T-helper 2 cell (primary cell): ENCODE measurements at regions not wholly inside any gene's neighbourhood (a gene's known extent, or its start where the extent isn't known, plus 50 kb on each side); places are given as distances from the start of the nearest gene placed in this dataset.
A peak's percentile ranks its signal among the peaks of the same experiment; 100 is the strongest.
"Not testable (repeated sequence)": the region's sequence is repeated elsewhere in the genome, so short reads cannot be mapped to it uniquely, and the experiment has no call there.

Source experiments
- DNase-seq, 5 experiments: peaks; one replicate each; pipeline versions ENCODE4 v3.0.0 to v3.0.0-alpha.2; 2012 to 2022

DNA sequence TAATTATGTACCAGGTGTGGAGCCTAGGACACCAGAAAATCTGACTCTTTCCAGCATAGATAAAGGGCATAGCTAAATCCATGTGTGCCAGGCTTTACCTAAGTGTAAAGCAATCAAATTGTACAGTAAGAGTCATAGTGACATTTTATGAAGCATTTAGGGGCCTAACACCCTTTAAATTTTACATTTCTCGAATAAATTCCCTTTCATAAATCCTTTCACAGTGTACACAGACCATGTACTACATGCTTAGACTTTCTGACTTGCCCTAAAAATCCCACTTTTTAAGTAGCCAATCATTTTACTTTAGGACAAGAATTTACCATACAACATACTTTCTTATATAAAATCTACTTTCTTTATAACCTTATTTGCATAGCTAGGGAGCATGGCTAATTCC is 727.6 kb upstream of the LUZP2 start:
- no peak for DNase-seq

DNA sequence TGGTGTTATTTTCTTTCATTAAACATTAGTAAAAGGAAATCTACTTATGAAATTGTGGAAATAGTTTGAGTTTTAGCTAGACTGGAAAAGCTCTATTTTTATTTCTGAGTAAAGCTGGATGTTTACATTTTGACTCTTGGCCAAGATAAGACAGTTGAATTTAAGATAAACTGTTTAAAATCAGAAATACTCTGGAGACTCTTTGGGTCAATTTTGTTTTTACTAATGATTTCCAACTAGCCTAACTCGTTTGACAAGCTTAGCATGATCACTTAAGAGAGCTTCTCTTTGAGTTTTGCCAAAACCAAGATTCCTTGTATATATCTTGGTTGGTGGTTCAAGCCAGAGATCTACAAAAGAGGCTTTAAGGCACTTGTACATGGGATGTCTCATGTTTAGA is 724.8 kb upstream of the LUZP2 start:
- no peak for DNase-seq

DNA sequence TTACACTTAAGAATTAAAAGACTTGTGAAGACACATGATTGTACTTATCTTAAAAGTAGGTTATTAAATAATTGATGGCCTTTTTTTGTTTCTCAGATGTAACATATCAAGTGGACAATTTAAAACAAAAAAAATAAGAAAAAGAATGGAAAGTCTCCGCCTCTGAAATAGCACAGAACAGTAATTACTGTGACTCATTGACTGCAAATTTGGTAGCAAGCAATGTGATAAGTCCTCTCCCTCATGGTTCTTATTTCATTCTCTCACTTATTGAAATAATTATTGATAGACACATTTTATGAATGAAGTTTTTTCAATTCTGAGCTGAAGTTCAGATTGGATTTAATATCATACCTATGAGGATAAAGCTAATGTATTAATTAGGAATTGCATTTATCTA is 717.9 kb upstream of the LUZP2 start:
- DNase-seq = no peak

DNA sequence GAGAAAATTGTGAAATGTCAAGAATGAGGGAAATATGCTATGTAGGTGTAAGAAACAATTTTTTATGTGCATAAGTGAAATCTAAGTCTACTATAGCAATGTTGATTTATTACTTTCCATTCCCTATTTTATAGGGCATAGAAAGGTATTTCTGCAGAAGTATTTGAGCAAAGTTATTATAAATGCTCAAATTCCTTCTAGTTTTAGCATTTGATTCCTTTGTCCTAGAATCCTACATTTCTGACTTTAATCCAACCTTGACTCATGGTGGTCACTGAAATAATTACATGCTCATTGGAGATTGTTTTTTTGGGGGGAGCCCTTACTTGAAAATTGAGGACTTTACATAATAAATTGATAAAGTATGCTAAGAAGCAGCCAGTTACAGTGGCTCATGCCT is 716.6 kb upstream of the LUZP2 start:
- no peak for DNase-seq

DNA sequence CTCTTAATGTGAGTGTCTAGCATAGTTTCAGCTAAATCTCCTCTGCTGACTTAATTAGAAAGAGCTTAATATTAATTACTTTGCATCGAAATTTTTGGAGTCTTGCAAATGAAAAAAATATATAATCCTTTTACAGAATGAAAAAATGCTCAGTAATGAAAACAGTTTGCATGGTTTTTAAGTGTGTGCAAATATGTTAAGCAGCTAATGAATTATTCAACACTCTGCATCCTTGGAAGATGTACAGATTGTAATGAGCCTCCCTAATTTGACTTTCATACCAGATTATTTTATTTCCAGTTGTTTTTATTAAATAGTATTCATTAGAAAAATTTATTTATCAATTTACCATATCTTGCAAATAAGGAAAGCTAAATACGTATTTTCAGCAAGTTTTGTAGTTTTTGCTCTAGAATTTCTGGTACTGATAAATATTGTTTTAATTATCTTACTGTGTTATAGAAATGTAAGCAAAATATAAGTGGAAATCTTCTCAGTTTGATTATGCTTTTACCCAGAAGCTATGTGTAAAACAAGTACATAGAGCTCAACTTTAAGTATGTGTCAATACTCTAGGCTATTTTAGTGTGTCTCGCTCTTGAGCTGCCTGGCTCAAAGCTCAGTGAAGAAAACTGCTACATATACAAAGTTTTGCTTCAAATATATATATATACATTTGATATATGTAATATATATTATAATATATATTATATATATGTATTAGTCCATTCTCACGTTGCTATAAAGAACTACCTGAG is 714.9 kb upstream of the LUZP2 start:
- no peak for DNase-seq

DNA sequence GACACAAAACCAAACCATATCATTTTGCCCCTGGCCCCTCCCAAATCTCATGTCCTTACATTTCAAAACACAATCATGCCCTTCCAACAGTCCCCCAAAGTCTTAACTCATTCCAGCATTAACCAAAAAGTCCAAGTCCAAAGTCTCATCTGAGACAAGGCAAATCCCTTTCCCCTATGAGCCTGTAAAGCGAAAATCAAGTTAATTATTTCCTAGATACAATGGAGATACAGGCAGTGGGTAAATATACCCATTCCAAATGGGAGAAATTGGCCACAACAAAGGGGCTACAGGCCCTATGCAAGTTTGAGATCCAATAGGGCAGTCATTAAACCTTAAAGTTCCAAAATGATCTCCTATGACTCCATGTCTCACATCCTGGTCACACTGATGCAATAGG is 709.9 kb upstream of the LUZP2 start:
- DNase-seq = not testable (repeated sequence)

DNA sequence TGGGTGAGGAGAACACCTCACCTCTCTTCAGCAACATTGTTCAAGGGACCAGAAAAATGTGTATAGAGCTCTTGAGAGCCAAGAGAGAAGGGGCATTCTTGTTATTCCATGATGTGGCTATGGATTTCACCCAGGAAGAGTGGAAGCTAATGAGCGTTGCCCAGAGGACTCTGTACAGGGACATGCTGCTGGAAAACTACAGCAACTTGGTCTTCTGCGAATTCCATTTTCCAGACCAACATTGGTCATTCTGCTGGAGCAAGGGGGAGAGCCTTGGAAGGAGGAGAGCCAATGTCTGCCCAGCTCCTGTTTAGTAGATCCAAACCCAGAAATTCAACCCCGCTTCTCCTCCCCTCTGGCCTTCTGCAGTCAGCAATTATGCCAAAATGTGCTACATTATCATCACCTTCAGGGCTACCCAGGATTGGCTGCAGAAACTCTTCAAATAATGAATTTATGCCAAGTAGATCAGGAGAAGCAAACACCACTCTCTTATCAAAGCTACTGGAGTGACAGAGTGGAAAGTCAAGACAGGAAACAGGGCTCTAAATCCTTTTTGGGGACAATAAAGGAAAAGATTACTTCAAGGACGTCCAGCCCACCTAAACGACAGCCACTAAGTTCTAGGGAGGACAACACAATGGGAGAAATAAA is 707.5 kb upstream of the LUZP2 start:
- no peak for DNase-seq

DNA sequence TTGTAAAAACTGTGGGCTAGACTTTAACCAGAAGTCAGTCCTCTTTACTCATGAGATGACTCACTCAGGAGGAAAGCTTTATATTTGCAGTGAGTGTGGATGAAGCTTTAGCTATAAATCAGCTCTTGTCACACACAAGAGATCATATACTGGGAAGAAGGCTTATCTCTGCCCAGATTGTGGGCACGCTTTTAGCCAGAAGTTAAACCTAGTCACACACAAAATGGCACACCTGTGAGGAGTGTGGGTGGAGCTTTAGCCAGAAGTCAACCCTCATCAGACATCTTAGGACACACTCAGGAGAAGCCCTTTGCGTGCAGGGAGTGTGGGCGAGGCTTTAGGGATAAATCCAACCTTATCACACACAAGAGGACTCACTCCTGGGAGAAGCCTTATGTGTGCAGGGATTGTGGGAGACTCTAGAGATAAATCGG is 706.9 kb upstream of the LUZP2 start:
- no peak for DNase-seq

DNA sequence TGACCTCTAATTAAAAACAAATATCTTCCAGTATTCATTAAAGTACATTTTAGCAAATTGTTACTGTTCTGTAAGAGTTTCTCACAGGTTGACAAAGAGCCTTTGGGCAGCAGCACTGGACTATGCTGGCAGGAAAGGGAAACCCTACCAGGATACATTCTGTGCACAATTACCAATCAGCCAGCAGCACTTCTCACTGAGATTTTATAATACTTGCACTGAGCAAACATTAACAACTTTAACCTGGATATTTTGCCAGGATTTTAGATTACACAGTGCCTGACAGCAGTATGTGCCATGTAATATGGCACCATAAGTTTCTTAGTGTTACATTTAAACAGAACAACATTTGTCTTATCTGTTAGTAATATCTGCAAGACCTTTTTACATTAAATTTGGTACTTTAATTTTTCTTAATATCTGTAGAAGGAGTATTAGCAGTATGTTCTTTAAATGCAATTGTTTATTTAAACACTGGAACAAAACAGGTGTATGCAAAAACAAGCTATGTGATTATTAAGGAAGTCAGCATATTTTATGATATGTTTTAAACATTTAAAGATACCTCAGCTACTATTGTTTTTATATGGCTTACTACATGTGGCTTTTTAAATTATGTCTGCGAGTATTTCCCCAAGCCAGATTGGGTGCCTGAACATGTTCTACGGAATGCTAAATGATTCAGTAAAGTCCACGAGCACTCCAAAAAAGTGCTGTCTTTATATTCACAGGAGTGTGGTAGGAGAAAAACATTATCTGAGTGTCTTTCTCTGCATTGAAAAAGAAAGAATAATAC is 699.0 kb upstream of the LUZP2 start:
- no peak for DNase-seq

DNA sequence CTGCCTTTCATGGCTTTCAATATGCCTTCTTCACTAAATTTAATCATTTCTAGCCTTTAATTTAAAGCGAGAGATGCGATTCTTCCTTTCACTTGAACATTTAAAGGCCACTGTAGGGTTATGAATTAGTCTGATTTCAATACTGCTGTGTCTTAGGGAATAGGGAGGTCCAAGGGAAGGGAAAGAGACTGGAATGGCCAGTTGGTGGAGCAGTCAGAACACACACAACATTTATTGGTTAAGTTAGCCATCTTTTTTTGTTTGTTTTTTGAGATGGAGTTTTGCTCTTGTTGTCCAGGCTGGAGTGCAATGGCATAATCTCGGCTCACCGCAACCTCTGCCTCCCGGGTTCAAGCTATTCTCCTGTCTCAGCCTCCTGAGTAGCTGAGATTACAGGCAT is 662.5 kb upstream of the LUZP2 start:
- DNase-seq = not testable (repeated sequence)

DNA sequence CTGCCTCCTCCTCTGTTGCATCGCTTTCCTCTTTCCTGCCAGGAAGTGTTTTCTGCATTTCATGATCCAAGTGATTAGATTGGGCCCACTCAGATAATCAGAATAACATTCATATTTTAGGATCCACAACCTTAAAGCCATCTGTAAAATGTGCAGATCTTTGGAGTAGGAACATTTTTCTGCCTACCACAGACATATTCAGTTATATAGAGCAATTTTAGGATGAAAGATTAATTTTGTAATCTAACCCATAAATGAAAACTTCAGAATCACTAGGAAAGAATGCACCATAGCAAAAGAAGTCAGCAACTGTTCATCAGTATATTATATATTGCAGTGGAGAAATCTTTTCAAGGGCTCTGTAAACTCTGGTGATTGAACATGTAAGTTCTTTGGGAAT is 659.9 kb upstream of the LUZP2 start:
- DNase-seq = no peak

DNA sequence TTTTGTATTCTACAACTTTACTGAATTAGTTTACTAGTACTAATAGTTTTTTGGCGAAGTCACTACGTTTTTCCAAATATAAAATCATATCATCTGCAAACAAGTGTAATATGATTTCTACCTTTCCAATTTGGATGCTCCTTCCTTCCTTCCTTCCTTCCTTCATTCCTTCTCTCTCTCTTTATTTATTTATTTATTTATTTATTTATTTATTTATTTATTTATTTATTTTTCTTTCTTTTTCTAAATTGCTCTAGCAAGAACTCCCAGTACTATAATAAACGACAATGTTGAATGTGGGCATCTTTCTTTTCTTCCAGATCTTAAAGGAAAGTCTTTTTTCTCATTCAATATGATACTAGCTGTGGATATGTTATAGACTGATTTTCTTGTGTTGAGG is 656.0 kb upstream of the LUZP2 start:
- DNase-seq = no peak

DNA sequence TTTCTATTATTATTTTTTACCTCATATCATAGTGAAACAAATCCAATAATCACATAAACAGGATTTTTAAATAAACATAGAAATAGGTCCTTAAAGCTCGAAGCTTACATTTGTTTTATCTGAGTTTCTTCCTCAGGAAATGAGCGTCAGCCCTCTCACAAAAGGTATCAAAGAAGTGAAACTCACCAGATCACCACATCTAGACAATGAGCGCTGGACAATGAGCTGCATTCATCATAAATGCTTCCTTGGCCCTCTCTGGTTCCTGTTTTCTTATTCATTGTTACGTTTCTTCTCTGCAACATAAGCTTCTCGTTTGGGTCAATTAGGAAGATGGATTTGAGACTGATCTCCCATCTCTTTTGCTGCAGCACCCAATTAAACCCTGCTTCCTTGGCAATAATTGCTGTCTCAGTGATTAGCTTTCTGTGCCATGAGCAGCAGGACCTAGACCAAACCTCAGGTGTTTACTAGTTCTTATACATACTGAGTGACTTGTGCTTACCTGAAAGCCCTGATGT is 649.9 kb upstream of the LUZP2 start:
- no peak for DNase-seq

DNA sequence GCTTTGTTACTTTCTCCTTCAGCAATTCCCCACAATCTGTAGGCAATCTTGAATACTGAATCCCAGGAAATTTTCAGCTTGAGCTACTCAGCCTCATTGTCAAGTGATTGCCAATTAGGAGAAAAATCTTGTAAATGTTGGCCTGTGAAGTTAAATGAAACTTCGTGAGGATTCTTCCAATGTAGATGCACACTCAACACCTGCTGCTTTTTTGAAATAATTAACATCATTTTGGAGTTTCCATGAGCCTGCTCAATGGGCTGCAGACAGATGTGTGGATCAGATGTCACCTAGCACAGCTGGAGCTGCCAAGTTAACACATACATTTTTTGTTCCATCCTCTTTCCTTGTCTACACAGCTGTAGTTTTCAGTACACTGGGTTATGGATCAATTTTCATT is 645.6 kb upstream of the LUZP2 start:
- no peak for DNase-seq

DNA sequence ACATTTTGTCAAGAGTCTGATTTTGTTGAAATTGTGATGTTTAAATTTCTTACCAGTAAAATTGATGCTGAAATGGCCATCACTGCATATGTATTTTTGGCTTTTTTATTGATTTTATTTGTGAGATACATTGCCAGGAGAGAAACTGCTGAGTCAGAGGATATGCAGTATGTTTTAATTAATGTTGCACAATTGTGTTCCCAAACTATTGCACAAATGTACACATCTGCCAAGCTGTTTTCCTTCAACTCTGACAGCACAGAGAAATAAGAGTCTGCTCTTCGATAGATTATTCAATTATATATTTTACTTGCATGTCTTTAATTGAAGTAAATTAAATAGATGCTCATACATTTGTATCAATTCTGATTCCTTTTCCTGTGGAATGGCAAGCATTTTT is 640.2 kb upstream of the LUZP2 start:
- DNase-seq = no peak

DNA sequence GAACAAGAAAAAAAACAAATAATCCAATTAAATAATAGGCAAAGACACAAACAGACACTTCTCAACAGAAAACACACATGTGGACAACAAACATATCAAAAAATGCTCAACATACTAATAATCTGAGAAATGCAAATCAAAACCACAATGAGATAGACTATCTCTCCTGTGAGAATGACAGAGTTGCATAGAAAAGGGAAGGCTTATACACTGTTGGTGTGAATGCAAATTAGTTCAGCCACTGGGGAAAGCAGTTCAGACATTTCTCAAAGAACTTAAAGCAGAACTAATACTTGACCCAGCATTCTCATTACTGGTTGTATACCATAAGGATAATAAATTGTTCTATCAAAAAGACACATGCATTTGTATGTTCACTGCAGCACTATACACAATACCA is 637.8 kb upstream of the LUZP2 start:
- DNase-seq = no peak

DNA sequence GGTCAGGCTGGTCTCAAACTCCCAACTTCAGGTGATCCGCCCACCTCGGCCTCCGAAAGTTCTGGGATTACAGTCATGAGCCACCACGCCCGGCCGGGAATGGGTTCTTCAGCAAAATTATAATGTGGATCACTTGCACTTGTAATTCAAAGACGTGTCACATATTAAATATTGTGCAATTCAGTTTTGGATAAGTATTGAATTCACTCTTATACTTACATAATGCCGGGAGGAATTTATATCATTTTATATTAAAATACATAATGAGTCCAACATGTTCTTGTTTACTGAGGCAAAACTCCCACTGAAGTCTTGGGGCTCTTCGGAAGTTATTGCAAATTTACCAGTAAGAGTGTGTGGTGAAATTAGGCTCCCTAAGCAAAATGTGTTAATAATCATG is 635.2 kb upstream of the LUZP2 start:
- DNase-seq = peak in 1 of 5 experiments; percentile 2

DNA sequence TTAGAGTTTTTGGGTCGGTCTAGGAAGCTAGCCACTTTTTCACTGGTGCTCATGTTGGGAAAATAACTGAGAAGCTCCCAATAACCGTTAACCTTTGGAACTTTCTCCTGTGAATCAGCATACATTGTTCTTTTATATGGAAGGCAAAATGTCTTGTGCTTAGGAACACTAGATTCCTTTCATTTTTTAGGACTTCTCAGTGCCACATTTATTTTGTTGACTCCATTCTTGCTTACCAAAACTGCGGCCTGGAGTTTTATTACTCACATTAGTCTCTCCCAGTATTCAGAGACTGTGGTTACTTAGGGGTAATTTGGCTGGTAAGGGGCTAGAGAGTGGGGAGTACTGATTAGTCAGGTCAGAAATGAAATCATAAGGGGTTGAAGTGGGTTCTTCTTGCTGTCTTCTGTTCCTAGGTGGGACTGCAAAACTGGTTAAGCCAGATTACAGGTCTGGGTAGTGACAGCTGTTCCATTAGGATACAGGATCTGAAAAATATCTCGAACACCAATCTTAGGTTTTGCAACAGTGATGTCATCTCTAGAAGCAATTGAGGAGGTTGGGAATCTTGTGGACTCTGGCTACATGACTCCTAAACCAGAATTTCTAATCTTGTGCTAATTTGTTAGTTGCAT is 631.4 kb upstream of the LUZP2 start:
- no peak for DNase-seq

DNA sequence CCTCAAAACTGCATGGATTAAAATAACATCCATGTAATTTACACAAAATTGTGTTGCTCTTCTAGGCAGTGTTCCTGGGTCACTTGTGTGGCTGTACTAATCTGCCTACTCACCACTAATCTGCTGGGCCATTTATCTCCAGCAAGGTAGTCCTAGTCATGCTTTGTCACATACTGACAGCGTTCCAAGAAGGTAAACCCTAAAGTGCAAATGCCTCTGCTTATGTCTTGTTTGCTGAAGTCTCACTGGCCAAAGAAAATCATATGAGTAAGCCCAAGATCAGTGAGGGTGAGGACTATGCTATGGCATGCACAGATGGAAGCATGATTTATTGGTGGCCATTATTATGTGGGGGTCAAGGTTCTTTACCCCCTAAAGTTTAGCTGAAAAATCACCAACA is 630.2 kb upstream of the LUZP2 start:
- DNase-seq = no peak

DNA sequence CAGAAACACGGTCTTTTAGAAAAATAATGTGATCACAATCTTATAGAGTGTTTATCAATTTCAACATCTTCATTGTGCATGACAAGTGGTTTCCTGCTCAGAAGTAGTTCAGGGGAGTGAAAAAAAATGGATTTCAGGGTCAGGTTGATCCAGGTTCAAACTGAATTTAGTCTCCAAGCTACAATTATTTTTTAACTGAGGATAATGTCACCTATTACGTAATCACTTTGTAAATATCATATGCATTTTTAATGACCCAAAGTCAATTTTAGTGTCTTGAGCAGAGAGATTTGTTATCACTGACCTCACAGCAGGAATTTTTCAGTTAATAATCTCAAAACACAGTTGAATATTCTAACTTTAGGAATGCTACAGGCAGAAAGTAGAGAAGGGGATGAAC is 627.2 kb upstream of the LUZP2 start:
- DNase-seq = no peak

DNA sequence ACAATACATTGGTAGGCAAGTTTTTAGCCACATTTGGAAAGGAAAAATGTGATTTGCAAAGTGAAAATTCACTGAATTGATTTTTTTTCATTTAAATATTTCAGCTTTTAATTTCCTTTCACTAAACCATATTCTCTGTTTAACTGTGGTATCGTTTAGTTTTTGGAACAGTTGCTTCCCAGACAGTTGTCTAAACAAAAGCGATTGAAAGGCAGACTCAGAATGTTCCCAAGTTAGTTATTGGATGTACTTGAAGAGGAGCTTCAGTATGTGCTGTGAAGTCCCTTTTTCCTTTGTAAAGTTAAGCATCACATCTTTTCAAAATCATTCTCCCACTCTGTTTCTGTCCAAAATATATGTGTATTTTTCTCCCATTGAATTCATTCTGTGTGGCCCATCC is 623.4 kb upstream of the LUZP2 start:
- DNase-seq = no peak

DNA sequence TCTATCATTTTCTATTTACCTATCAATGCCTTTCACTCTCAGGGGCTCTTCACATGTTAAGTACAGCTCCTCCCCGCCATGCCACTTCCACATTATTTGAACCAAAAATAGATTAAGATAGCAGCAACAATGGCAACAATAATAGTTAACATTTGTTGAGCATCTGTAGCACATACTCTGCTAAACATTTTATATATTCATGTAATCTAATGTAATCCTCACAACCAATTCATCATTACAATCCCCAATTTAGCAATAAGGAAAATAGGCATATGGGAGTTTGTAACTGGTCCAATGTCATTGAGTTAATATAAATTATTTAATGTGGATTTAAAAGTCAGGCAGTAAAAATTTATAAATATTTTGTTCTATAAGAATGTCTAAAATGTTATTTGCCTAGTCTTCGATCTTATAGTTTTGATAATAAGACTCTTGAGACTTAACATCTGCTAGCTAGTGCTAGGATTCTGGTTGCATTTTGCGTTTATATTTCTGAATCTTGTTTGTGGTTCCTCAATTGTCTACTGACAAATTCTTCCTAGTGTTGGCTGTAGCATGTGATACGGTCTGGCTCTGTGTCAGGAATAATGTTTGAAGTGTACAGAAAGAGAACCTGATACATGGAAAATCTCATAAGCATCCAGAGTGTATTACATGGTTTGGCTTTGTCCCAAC is 621.5 kb upstream of the LUZP2 start:
- no peak for DNase-seq
